Parathyroid adenoma (tissue), 2 donors: ENCODE measurements at regions not wholly inside any gene's neighbourhood (a gene's known extent, or its start where the extent isn't known, plus 50 kb on each side); places are given as distances from the start of the nearest gene placed in this dataset.

Experiments
- H2AFZ ChIP-seq: fragments of 300-600 bp; sonication (generic); one replicate; pipeline ENCODE4 v1.7.0; 2017; ENCODE audit warnings: antibody characterized with exemption, mild to moderate bottlenecking
- H3K27ac ChIP-seq: fragments of 300-600 bp; sonication (generic); one replicate; pipeline ENCODE4 v1.7.0; 2017
- H3K27me3 ChIP-seq: fragments of 300-600 bp; sonication (generic); one replicate; pipeline ENCODE4 v1.7.0; 2017; ENCODE audit warnings: low read length; ENCODE audit not compliant: control insufficient read depth, insufficient read depth
- H3K36me3 ChIP-seq: fragments of 300-600 bp; sonication (generic); one replicate; pipeline ENCODE4 v1.7.0; 2017; ENCODE audit warnings: low read length; ENCODE audit not compliant: control insufficient read depth, insufficient read depth
- H3K4me1 ChIP-seq: fragments of 300-600 bp; sonication (generic); one replicate; pipeline ENCODE4 v1.7.0; 2017; ENCODE audit warnings: control low read depth
- H3K4me2 ChIP-seq: fragments of 300-600 bp; sonication (generic); one replicate; pipeline ENCODE4 v1.7.0; 2017; ENCODE audit warnings: low read length
- H3K4me3 ChIP-seq: fragments of 300-600 bp; sonication (generic); one replicate; pipeline ENCODE4 v1.7.0; 2017; ENCODE audit warnings: low read depth, low read length
- H3K79me2 ChIP-seq: fragments of 300-600 bp; sonication (generic); one replicate; pipeline ENCODE4 v1.7.0; 2017; ENCODE audit warnings: control low read depth
- H3K9ac ChIP-seq: fragments of 300-600 bp; sonication (generic); one replicate; pipeline ENCODE4 v1.7.0; 2017; ENCODE audit warnings: mild to moderate bottlenecking
- H3K9me3 ChIP-seq: fragments of 300-600 bp; sonication (generic); one replicate; pipeline ENCODE4 v1.7.0; 2017; ENCODE audit warnings: low read length; ENCODE audit not compliant: control insufficient read depth
- TF ChIP-seq, protein P1 (sequence below): fragments of 300-600 bp; sonication (generic); IDR thresholded peaks from one replicate; pipeline ENCODE4 v1.7.0; 2017; ENCODE audit warnings: antibody characterized with exemption, mild to moderate bottlenecking
- donor health status: primary hyperparathyroidism.

DNA sequence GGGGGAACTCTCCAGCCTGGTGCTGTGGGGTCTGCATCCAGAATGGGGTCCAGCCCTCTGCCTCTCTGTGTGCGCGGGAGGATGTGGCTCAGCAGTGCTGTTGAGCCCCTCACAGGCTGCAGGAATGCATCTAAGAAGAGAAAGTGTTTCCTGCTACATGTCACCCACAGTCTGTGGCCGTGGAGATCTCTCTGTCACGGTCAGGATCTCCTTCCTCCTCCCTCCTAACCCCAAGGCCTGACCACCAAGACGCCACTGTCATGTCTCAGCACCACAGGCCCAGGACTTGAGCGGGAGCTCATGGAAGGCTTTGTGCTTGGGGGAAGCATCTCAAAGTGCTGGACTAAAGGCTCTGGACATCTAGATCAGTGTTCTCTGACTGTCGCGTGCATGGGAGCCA lies 90.1 kb downstream of the SREK1 start:
- Histone ChIP-seq H3K27me3 (no peaks in the 10 kb centered on the region), H3K4me1 (peaks cover 13% of the 10 kb centered on the region), H3K4me2 (no peak overlapping the region), H3K4me3 (no peak overlapping the region), H2AFZ (no peak overlapping the region), H3K9ac (no peak overlapping the region), H3K27ac (no peak overlapping the region), H3K36me3 (no peaks in the 10 kb centered on the region), H3K9me3 (no peaks in the 10 kb centered on the region), H3K79me2 (no peaks in the 10 kb centered on the region)
- TF ChIP-seq, protein P1, sequence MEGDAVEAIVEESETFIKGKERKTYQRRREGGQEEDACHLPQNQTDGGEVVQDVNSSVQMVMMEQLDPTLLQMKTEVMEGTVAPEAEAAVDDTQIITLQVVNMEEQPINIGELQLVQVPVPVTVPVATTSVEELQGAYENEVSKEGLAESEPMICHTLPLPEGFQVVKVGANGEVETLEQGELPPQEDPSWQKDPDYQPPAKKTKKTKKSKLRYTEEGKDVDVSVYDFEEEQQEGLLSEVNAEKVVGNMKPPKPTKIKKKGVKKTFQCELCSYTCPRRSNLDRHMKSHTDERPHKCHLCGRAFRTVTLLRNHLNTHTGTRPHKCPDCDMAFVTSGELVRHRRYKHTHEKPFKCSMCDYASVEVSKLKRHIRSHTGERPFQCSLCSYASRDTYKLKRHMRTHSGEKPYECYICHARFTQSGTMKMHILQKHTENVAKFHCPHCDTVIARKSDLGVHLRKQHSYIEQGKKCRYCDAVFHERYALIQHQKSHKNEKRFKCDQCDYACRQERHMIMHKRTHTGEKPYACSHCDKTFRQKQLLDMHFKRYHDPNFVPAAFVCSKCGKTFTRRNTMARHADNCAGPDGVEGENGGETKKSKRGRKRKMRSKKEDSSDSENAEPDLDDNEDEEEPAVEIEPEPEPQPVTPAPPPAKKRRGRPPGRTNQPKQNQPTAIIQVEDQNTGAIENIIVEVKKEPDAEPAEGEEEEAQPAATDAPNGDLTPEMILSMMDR, result no peak

DNA sequence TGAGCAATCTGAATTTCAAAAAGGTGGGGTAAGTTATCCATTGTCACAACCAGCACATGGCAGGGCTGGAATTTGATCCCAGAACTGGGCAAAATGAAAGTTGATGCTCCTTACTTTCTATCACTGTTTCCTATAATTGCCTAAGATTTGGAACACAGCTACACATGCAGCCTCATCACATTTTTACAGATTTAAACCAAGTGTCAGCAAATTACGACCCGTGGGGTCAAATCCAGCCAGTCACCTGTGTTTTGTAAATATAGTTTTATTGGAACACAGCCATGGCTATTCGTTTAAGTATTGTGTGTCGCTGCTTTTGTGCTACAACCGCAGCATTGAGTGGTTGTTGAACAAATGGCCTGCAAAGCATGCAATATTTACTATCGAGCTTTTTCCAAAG lies 94.3 kb downstream of the SREK1 start:
- no peaks in the 10 kb centered on the region for H3K9me3 ChIP-seq
- H3K27me3 ChIP-seq, result no peaks in the 10 kb centered on the region
- peaks cover 13% of the 10 kb centered on the region for H3K4me1 ChIP-seq
- H3K4me3 ChIP-seq, result no peak overlapping the region
- TF ChIP-seq, protein P1, result no peak
- H3K9ac ChIP-seq, result no peak overlapping the region
- peak overlapping the region; percentile 66 for H2AFZ ChIP-seq
- H3K36me3 ChIP-seq, result no peaks in the 10 kb centered on the region
- peak overlapping the region; percentile 40 for H3K4me2 ChIP-seq
- H3K27ac ChIP-seq, result no peak overlapping the region
- no peaks in the 10 kb centered on the region for H3K79me2 ChIP-seq

DNA sequence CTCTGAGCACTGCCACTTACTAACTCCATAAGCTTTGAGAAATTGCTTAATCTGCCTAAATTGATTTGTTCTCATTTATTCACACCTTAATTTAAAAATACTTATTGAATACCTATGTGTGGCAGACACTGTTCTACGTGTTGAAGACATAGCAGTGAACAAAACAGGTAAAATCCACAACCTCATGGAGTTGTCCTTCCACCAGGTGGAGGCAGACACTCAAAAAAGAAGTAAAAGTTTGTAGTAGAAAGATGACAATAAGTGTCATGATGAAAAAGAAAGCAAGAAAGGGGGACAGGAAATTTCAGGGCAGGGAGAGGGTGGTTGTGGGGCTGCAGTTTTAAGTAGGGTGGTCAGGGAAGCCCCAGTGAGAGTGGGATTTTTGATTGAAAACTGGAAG lies 94.9 kb downstream of the SREK1 start:
- TF ChIP-seq, protein P1, result peak; percentile 24
- H2AFZ ChIP-seq, result peak overlapping the region; percentile 66
- no peak overlapping the region for H3K9ac ChIP-seq
- H3K27ac ChIP-seq, result no peak overlapping the region
- H3K9me3 ChIP-seq, result no peaks in the 10 kb centered on the region
- no peak overlapping the region for H3K4me2 ChIP-seq
- no peaks in the 10 kb centered on the region for H3K36me3 ChIP-seq
- peaks cover 13% of the 10 kb centered on the region for H3K4me1 ChIP-seq
- H3K79me2 ChIP-seq, result no peaks in the 10 kb centered on the region
- no peak overlapping the region for H3K4me3 ChIP-seq
- H3K27me3 ChIP-seq, result no peaks in the 10 kb centered on the region

DNA sequence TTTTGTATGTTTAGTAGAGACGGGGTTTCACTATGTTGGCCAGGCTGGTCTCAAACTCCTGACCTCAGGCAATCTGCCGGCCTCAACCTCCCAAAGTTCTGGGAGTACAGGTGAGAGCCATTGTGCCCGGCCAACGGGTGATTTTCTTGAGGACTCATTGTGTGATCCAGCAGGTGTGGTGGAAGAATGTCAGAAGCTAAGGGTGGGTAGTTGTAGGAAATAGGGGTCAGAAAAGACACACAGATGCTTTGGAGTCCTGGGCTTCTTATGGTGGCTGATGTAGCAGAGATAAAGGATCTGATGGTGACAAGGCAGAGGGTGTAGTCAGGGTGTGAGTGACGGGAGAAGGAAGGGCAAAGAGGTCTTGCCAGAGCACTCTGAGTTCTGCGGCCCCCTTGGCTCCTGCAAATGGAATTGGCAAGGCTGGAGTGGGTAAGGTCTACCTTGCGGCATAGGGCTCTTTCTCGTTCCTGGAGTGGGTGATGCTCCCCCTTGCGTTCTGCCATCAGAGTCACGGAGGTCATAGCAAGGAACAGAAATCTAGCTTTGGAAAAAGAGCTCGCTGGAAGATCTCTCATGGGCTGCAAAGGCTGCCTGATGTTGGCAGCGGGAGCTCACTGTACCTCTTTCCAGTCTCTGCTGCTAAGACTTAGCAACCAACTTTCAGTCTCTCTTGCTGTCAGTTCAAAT lies 97.2 kb downstream of the SREK1 start:
- Histone ChIP-seq H3K27ac (no peak overlapping the region), H3K36me3 (no peaks in the 10 kb centered on the region), H2AFZ (no peak overlapping the region), H3K4me2 (no peak overlapping the region), H3K9me3 (no peaks in the 10 kb centered on the region), H3K4me3 (no peak overlapping the region), H3K9ac (no peak overlapping the region), H3K27me3 (no peaks in the 10 kb centered on the region), H3K79me2 (no peaks in the 10 kb centered on the region), H3K4me1 (peaks cover 13% of the 10 kb centered on the region)
- TF ChIP-seq, protein P1, result no peak
